HG02588 (cell line): ENCODE measurements at regions not wholly inside any gene's neighbourhood (a gene's known extent, or its start where the extent isn't known, plus 50 kb on each side); places are given as distances from the start of the nearest gene placed in this dataset.
"Not testable (repeated sequence)": the region's sequence is repeated elsewhere in the genome, so short reads cannot be mapped to it uniquely, and the experiment has no call there.

Experiments
- ATAC-seq: cut with Tn5 transposase; IDR thresholded peaks from one replicate; pipeline ENCODE4 v1.9.1; 2021; ENCODE audit warnings: mild to moderate bottlenecking, moderate library complexity; ENCODE audit not compliant: unreplicated experiment

DNA sequence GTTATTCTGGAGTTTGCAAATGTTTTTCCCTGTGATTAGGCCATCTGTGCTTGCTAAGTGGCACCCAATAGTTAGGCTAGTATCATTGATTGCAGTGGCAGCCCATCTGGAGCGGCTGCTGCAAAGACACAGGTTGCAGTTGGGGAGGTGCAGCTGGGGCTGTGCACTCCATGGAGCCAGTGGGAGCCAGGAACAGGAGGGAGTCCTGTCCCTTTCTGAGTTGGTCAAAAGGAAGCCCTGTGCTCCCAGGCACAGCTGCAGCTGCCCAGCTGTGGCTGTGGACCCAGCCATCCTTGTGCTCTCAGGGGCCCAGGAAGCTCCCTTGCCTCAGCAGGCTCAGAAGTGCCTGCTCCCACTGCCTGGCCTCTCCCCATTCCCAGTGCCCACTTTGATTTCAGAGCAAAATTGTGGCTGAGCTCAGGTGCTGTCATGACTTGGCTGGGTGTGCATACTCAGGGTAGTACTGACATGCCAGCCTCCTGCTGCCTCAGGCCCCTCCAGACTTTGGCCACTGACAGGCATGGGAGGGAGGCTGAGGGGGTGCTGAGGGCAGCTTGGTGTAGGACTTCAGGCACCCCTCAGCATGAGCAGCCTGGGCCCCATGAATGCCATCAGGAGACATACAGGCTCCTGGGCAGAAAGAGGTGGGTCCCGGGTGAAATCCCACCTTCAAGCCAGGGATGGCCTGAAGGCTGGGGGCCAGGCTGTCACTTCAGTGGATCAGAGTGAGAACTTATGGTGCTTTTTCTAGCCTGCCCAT lies 270.6 kb downstream of the PCDH20 start:
- ATAC-seq, result no peak

- no peak for ATAC-seq
Measured at GRCh38 chr13:61144301-61144700, 271.3 kb downstream of the PCDH20 start.

DNA sequence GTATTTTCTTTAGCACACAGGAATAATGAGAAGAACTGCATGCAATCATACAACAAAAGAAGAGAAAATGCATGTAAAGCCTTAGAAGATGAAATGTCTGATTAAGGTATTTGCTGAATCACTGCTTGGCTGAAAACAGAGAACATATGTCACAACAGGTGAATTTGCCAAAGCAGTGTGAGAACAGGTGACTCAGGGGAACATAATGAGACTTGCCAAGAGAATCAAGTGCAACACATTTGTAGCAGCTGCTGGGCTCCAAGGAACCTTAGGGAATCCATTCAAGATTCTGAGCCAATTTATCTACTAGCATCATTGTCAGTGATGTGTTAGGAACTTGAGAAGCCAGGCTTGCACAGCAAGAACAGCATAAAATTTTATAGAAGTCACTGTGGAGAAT lies 273.1 kb downstream of the PCDH20 start:
- no peak for ATAC-seq

DNA sequence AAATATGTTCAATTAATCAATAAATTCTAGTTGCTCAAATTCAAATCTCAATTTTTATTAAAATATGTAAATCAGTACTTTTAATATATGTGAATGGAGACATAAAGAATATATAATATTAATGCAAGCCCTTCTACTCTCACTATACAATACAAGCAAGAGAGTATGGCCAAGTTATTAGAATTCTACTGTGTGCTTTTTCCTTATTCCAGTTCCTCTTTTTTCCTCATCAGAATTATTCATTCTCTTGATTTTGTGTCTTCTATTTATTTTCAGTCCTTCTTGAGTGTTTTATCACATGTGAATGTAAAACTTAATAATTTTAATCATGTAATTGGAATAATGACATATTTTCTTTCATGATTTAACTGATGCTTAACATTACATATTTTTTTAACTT lies 276.8 kb downstream of the PCDH20 start:
- no peak for ATAC-seq

- no peak for ATAC-seq
Measured at GRCh38 chr13:61136515-61136914, 279.1 kb downstream of the PCDH20 start.

DNA sequence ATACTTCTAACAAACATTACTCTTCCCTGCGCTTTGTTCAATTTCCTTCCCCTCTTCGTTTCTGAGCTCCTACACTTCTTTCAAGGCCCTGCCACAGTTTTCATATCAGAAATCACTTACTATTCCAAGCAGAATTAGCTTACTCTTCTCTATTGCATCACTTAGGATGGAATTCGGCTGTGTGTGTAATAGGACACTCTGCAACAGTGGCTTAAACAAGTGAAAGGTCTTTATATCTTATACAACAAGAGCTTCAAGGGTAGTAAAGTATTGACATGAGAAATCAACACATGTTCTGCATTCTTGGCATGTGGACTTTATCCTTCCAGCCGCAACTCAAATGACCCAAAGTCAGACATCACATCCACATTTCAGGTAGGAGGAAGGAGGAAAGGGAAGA lies 279.6 kb downstream of the PCDH20 start:
- ATAC-seq, result no peak

DNA sequence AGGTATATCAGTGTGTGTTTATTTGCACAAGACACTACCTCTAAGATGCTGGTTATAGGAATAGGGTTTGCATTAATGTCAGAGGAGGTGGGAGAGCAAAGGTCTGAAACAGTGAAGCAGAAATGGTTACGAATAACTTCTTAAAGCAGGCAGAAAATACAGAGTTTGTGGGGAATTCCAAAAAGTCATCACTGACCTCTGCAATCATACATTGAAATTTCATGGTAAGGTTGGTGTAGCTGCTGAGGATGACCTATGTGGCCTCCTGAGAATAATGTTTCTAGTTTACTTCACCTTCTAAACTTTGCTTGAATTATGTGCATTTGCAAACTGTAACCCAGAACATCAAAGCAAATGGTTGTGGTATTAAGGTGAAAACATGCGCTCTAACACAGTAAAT lies 280.1 kb downstream of the PCDH20 start:
- no peak for ATAC-seq

DNA sequence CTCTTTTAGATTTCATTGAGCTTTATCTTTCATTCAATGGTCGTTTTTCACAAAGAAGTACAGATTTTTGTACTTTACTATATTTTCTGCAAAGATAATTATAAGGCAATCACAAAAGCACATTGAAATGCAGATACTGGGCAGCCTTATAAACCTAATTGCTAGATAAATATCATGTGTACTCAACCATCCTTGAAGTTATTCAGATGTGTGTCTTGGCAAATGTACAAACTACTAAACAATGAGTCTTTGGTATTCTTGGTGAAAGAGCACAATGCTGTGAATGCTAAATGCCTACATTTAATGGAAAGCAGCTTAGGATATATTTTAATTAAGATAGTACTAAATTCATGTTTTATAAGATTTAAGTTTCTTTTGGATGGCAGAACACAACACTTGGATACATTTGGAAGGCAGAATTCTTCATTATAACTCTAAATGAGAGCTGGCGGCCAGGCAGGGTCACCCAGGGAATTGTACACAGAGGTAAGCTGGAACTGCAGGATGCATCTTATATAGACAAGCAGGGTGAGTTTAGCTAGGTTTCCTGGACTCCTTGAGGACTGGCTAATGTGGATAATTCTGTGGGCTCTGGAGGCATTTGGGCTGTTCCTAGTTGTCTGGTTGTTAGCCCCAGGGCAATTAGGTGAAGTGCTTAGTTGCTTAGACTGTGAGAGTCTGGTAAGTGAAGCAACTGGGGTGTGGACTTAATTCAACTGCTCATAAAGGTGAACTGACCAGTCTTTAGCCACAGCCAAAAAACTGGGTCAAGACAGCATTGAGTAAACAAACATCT lies 286.6 kb downstream of the PCDH20 start:
- ATAC-seq, result no peak

DNA sequence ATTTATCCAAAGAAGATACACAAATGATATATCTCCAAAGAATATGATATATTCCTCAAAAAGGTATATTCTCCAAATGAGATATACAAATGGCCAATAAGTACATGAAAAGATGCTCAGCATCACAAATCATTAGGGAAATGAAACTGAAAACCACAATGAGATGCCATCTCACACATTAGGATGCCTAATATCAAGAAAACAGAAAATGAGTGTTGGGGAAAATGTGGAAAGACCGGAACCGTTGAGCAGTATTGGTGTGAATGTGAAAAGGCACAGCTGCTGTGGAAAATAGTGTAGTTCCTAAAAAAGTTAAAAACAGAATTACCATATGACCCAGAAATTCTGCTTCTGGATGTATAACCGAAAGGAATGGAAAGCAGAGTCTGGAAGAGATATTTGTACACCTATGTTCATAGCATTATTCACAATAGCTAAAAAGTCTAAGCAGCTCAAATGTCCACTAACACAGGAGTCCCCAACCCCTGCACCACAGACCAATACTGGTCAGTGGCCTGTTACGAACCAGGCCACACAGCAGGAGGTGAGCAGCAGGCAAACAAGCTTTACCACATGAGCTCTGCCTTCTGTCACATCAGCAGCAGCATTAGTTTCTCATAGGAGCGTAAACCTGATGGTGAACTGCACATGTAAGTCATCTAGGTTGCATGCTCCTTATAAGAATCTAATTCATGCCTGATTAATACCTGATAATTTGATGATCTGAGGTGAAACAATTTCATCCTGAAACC lies 291.9 kb downstream of the PCDH20 start:
- ATAC-seq, result no peak

DNA sequence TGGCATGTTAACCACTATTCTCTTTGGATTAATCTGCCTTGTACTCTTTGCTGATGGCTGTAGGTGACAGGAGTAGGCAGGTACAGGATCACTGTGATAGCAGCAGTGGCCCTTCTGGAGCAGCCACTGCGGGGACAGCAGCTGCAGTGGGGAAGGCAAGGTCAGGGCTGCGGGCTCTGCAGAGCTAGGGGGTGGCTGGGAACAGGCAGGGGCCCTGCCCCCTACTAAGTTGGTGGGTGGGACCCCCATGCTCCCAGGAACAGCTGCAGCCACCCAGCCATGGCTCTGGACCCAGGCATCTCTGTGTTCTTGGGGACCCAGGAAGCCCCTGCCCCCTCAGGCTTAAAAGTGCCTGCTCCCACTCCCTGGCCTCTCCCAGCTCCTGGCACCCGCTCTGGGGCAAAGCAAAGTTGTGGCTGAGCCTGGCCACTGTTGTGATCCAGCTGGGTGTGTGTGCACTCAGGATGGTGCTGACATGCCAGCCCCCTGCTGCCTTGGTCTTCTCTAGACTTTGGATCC lies 302.4 kb downstream of the PCDH20 start:
- ATAC-seq, result no peak

DNA sequence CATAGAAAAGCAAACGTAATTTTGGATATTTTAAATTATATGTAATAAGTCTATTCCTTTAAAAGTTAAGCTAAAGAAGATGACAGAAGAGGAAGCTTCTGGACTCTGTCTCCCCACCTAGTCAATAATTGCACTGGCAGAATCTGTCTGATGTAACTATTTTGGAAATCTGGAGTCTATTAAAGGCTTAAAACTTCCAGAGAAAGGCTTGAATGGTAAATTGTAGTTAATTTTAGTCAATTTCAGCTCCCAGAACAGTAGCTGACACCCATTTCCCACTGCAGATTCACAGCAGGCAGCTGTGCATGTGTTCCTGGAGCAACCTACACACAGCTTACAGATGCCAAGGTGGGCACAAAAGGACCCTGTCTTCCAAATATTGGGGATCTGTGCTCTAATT lies 304.1 kb downstream of the PCDH20 start:
- no peak for ATAC-seq

DNA sequence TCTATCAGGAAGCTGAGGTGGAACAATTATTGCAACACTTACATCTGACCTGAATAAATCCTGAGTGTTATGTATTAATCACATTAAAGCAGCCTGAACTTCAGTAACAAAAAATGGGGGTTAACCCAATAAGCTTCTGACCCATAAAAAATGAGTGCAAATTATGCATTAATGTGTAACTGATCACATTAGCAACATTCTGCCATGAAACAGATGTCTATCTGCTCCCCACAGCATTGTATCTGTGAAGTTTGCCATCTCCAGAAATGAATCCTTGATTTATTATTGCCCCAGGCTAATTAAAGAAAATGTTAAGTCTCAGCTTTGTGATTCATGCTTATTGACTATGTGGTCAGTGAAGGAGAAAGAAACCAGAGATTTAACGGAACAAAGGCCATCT lies 304.9 kb downstream of the PCDH20 start:
- ATAC-seq, result no peak

DNA sequence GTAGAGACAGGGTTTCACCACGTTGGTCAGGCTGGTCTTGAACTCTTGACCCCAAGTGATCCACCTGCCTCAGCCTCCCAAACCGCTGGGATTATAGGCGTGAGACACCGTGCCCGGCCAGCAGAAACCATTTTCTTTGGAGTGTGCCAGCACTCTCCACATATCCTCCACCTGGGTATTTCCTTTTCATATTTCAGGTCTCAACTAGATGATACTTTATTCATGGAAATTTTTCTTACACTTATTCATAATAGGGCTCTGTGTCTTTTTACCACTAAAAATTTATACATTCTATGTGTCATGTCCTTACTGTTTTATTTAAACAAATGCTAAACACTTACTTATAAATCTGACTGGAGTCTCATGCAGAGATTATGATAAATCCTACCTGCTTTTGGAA lies 305.9 kb downstream of the PCDH20 start:
- no peak for ATAC-seq

DNA sequence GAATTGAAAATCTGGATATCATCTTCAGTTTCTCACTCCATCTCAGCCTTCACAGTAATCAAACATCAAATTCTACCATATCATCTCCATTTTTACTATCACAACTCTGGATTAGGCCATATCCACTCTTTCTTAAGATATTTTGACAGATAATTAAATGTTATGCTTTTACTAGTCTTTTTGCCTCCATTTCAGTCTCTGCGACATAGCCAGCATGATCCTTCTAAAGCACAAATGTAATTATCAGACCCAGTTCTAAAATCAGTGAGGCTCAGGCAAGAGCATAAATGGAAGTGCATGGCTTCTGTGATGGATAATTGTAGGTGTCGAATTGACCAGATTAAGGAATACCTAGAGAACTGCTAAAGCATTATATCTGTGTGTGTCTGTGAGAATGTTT lies 307.7 kb downstream of the PCDH20 start:
- ATAC-seq, result no peak

DNA sequence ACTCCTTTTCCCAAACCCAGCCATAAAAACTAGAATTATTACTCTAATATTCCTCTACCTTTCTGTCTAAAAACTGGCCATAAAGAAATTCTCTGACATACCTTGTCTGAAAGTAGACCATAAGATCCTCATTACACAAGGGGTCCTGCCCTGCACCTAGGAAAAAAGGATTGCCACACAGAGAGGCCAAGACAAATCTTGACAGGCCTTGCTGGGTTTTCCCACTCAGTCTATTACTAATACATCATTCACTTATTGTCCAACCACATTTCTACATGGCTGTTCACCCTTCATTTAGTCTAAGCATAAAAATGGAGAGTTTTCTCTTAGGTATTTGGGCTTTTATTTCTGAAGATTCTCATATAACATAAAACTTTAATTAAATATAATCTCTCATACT lies 319.8 kb downstream of the PCDH20 start:
- ATAC-seq, result no peak

DNA sequence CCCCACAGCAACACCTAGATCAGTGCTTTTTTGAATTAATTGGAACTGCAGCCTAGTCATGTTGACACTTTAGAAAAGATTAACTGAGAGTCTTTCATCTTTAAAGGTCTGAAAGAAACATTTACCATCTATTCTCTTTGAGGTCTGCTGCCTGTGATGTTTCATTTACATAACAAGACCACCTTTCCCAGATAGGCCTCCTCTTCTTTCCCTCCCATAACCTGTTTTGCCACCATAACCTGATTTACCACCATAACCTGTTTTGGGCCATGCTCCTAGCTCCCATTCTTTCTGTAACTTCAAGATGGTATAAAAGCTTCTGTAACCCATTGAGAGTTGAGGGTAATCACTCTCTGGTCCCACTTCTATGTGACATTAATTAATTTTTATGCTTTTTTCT lies 320.8 kb downstream of the PCDH20 start:
- ATAC-seq, result no peak

DNA sequence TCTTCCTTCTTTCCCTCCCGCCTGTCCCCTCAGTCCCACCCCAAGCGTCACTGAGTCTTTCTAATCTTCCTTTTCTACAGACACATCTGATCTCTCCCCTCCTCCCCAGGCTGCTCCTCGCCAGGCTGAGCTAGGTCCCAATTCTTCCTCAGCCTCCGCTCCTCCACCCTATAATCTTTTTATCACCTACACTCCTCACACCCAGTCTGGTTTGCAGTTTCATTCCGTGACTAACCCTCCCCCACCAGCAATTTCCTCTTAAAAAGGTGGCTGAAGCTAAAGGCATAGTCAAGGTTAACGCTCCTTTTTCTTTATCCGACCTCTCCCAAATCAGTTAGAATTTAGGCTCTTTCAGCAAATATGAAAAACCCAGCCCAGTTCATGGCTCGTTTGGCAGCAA lies 325.8 kb downstream of the PCDH20 start:
- not testable (repeated sequence) for ATAC-seq

- ATAC-seq, result no peak
Measured at GRCh38 chr13:61086087-61086486, 329.6 kb downstream of the PCDH20 start.

DNA sequence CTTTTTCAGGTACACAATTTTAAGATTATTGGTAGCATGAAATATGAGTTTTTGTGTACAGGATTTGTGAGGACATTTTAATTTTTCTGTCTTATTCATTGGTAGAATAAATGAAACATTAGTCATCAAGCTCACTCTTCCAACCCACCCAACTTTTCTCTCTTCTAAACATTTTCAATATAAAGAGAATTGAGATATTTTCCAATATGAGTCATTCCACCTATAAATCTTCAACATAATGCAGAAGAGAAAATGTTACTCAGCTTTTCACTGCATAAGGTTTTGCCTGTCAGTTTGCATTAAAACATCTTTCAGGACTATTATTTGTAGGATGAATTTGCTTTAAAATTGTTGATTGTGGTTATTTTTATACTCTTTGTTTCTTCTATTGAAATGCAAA lies 330.7 kb downstream of the PCDH20 start:
- ATAC-seq, result no peak

DNA sequence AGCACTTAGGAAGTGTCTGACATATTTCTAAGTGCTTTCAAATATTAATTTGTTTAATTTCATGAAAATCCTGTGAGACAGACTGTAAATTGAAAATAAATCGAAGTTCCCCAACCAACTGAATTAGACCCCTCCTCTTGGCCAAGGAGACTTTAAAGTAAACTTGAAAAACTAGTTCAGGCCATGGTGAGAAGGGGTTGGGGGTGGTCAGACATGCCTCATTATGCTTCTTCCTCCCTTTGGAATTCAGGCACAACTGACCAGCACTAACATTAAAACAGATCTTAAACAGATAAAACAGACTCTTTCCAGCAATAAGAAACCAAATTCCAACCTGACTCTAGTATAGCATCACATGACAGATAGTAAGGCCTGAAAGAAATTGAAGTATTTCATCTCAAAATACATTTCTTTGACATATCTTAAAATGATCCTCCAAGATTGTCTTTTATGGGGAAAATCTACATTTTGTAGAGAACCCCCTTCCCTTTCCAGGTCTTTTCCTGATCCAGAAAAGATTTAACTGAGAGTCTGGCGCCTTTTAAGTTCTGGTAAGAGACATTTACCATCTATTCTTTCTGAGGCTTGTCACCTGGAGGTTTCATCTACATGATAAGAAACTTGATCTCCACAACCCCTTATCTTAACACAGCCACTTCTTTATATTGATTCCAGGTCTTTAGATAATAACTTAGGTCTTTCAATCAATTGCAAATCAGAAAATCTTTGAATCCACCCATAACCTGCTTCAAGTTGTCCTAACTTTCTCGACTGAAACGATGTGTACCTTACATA lies 336.5 kb downstream of the PCDH20 start:
- ATAC-seq, result no peak

- ATAC-seq, result no peak
Measured at GRCh38 chr13:61052175-61052574, 363.5 kb downstream of the PCDH20 start.
